CD4-positive, alpha-beta T cell treated with Interleukin-4 for 4 hours (primary cell): ENCODE measurements at regions not wholly inside any gene's neighbourhood (a gene's known extent, or its start where the extent isn't known, plus 50 kb on each side); places are given as distances from the start of the nearest gene placed in this dataset.

ENCODE experiments used
- DNase-seq: peaks from one replicate; pipeline ENCODE4 v3.0.0-alpha.2; 2020

- DNase-seq, result no peak
Observed at GRCh38 chr10:33126742-33127141, 168.7 kb upstream of the ITGB1 start.

GRCh38 chr10:33125522-33126517 lies 167.8 kb upstream of the ITGB1 start:
- DNase-seq, result peak; percentile 76

- DNase-seq, result no peak
Observed at GRCh38 chr10:33125111-33125510, 167.1 kb upstream of the ITGB1 start.

GRCh38 chr10:33123680-33124079 lies 165.7 kb upstream of the ITGB1 start:
- DNase-seq, result no peak

- DNase-seq, result no peak
Observed at GRCh38 chr10:33122014-33122809, 164.2 kb upstream of the ITGB1 start.

GRCh38 chr10:33120700-33121099 lies 162.7 kb upstream of the ITGB1 start:
- DNase-seq, result no peak

GRCh38 chr10:33120275-33120674 lies 162.2 kb upstream of the ITGB1 start:
- no peak for DNase-seq

- peak; percentile 92 for DNase-seq
Observed at GRCh38 chr10:33117816-33118215, 159.8 kb upstream of the ITGB1 start.

- DNase-seq, result no peak
Observed at GRCh38 chr10:33117230-33117629, 159.2 kb upstream of the ITGB1 start.

- peak; percentile 84 for DNase-seq
Observed at GRCh38 chr10:33115738-33116719, 158.0 kb upstream of the ITGB1 start.

GRCh38 chr10:33114451-33114952 lies 156.5 kb upstream of the ITGB1 start:
- peak; percentile 87 for DNase-seq

GRCh38 chr10:33113466-33113865 lies 155.4 kb upstream of the ITGB1 start:
- DNase-seq, result no peak

- DNase-seq, result no peak
Observed at GRCh38 chr10:33112831-33113455, 154.9 kb upstream of the ITGB1 start.

GRCh38 chr10:33111488-33112051 lies 153.5 kb upstream of the ITGB1 start:
- DNase-seq, result no peak

GRCh38 chr10:33109788-33110469 lies 151.9 kb upstream of the ITGB1 start:
- peak; percentile 76 for DNase-seq

GRCh38 chr10:33109384-33109783 lies 151.4 kb upstream of the ITGB1 start:
- DNase-seq, result no peak

- DNase-seq, result no peak
Observed at GRCh38 chr10:33107953-33108352, 149.9 kb upstream of the ITGB1 start.

GRCh38 chr10:33106767-33107166 lies 148.7 kb upstream of the ITGB1 start:
- no peak for DNase-seq

- no peak for DNase-seq
Observed at GRCh38 chr10:33103863-33104379, 145.9 kb upstream of the ITGB1 start.

GRCh38 chr10:33102071-33102470 lies 144.0 kb upstream of the ITGB1 start:
- DNase-seq, result no peak

GRCh38 chr10:33101392-33101787 lies 143.4 kb upstream of the ITGB1 start:
- no peak for DNase-seq
